IMR-90 (cell line): ENCODE measurements at regions not wholly inside any gene's neighbourhood (a gene's known extent, or its start where the extent isn't known, plus 50 kb on each side); places are given as distances from the start of the nearest gene placed in this dataset.

Experiments used
- ATAC-seq: fragments of 200-7000 bp; cut with Tn5 transposase; 2 replicates; pipeline ENCODE4 v1.9.1; 2020; ENCODE audit warnings: low read depth, mild to moderate bottlenecking, moderate library complexity
- BruUV-seq: library from RNA; stranded (reverse); fragments of 400-500 nt; replicated peaks from 2 replicates; lab custom pipeline; 2021; lab: Mats Ljungman, UMichigan
- CTCF ChIA-PET: fragments of 300-600 bp; formaldehyde crosslinking; extraction: SDS; loops from one replicate; lab custom pipeline; 2021; ENCODE audit warnings: antibody characterized with exemption; lab: Yijun Ruan, JAX
- POLR2A ChIA-PET: fragments of 300-600 bp; sonication (Branson Sonifier 250); formaldehyde crosslinking; loops from one replicate; lab custom pipeline; 2022; ENCODE audit warnings: antibody characterized with exemption; ENCODE audit not compliant: unreplicated experiment; lab: Charles Lee
- DNase-seq: peaks from one replicate; pipeline ENCODE4 v3.0.0; 2013
- H2AFZ ChIP-seq: replicated peaks from 2 replicates; pipeline ENCODE3; 2013; ENCODE audit warnings: low read length, mild to moderate bottlenecking; ENCODE audit not compliant: poor library complexity
- H2AK5ac ChIP-seq: 2 replicates; pipeline ENCODE4 v1.6.1; 2013; ENCODE audit warnings: low read depth, low read length, inconsistent platforms
- H2AK9ac ChIP-seq: replicated peaks from 2 replicates; pipeline ENCODE3; 2013; ENCODE audit warnings: mild to moderate bottlenecking, low read depth, low read length, moderate library complexity; ENCODE audit not compliant: poor library complexity
- H2BK120ac ChIP-seq: 2 replicates; pipeline ENCODE4 v1.6.1; 2013; ENCODE audit warnings: low read depth, low read length, inconsistent platforms
- H2BK15ac ChIP-seq: 3 replicates; pipeline ENCODE4 v1.6.1; 2013; ENCODE audit warnings: low read depth, low read length, inconsistent platforms
- H2BK20ac ChIP-seq: 2 replicates; pipeline ENCODE4 v1.6.1; 2013; ENCODE audit warnings: low read depth, mild to moderate bottlenecking, inconsistent platforms, low read length, moderate library complexity
- H2BK5ac ChIP-seq: 2 replicates; pipeline ENCODE4 v1.6.1; 2013; ENCODE audit warnings: mild to moderate bottlenecking, low read depth, low read length, inconsistent platforms; ENCODE audit not compliant: poor library complexity, severe bottlenecking
- H3K14ac ChIP-seq: replicated peaks from 2 replicates; pipeline ENCODE4 v1.6.1; 2013; ENCODE audit warnings: low read depth, low read length, inconsistent platforms
- H3K18ac ChIP-seq: 2 replicates; pipeline ENCODE4 v1.6.1; 2013; ENCODE audit warnings: low read depth, low read length, control low read depth
- H3K23ac ChIP-seq: 2 replicates; pipeline ENCODE4 v1.6.1; 2013; ENCODE audit warnings: low read depth, low read length, inconsistent platforms
- H3K27ac ChIP-seq: 2 replicates; pipeline ENCODE4 v1.5.1; 2013; ENCODE audit warnings: mild to moderate bottlenecking, control low read depth, low read length; ENCODE audit not compliant: insufficient read depth
- H3K27me3 ChIP-seq: 2 replicates; pipeline ENCODE4 v1.6.1; 2013; ENCODE audit warnings: low read length; ENCODE audit not compliant: control insufficient read depth, insufficient read depth
- H3K36me3 ChIP-seq: 2 replicates; pipeline ENCODE4 v1.6.1; 2013; ENCODE audit warnings: low read length, mixed read lengths; ENCODE audit not compliant: control insufficient read depth, insufficient read depth
- H3K4ac ChIP-seq: 2 replicates; pipeline ENCODE4 v1.6.1; 2013; ENCODE audit warnings: low read depth, low read length, inconsistent platforms
- H3K4me1 ChIP-seq: 2 replicates; pipeline ENCODE4 v1.6.1; 2013; ENCODE audit warnings: low read length, mixed read lengths; ENCODE audit not compliant: control insufficient read depth, insufficient read depth
- H3K4me2 ChIP-seq: 2 replicates; pipeline ENCODE4 v1.6.1; 2013; ENCODE audit warnings: low read depth, mild to moderate bottlenecking, control low read depth, low read length, moderate library complexity
- H3K4me3 ChIP-seq: 2 replicates; pipeline ENCODE4 v1.5.1; 2013; ENCODE audit warnings: low read depth, mild to moderate bottlenecking, control low read depth, low read length, moderate library complexity; ENCODE audit not compliant: insufficient read depth
- H3K56ac ChIP-seq: 2 replicates; pipeline ENCODE4 v1.6.1; 2013; ENCODE audit warnings: low read length, inconsistent platforms; ENCODE audit not compliant: insufficient read depth; ENCODE audit errors: extremely low read depth
- H3K79me1 ChIP-seq, 2 experiments: 2 replicates each; pipeline ENCODE4 v1.6.1; 2013; ENCODE audit warnings: low read length in 2 of 2, inconsistent platforms in 1 of 2, low read depth in 1 of 2
- H3K9ac ChIP-seq: 2 replicates; pipeline ENCODE4 v1.6.1; 2013; ENCODE audit warnings: low read depth, low read length, control low read depth
- H3K9me1 ChIP-seq: 2 replicates; pipeline ENCODE4 v1.6.1; 2013; ENCODE audit warnings: low read length, inconsistent platforms; ENCODE audit not compliant: insufficient read depth
- H3K9me3 ChIP-seq: 2 replicates; pipeline ENCODE4 v1.6.1; 2013; ENCODE audit warnings: low read length; ENCODE audit not compliant: control insufficient read depth, insufficient read depth
- H4K20me1 ChIP-seq: 2 replicates; pipeline ENCODE4 v1.6.1; 2013; ENCODE audit warnings: low read length, inconsistent platforms; ENCODE audit not compliant: insufficient read depth
- H4K5ac ChIP-seq: 2 replicates; pipeline ENCODE4 v1.6.1; 2013; ENCODE audit warnings: mild to moderate bottlenecking, low read depth, low read length, control low read depth
- H4K8ac ChIP-seq, 2 experiments: 2 replicates each; pipeline ENCODE4 v1.6.1; 2013; ENCODE audit warnings: low read depth in 2 of 2, low read length in 2 of 2, control low read depth in 1 of 2, inconsistent platforms in 1 of 2
- H4K91ac ChIP-seq: 2 replicates; pipeline ENCODE4 v1.6.1; 2013; ENCODE audit warnings: low read depth, low read length, inconsistent platforms; ENCODE audit not compliant: insufficient read depth
- BHLHE40 ChIP-seq: fragments of 150-350 bp; IDR thresholded peaks from 2 replicates; pipeline ENCODE4 v1.6.1; 2016; ENCODE audit warnings: mild to moderate bottlenecking, low read depth, low read length
- CEBPB ChIP-seq: IDR thresholded peaks from 2 replicates; pipeline ENCODE4 v1.6.1; 2012; ENCODE audit warnings: low read depth, low read length, improper control_type of control experiment
- MXI1 ChIP-seq: IDR thresholded peaks from 2 replicates; pipeline ENCODE4 v1.6.1; 2012; ENCODE audit warnings: low read depth, mild to moderate bottlenecking, low read length, moderate library complexity, borderline replicate concordance
- NFE2L2 ChIP-seq: fragments of 150-350 bp; IDR thresholded peaks from 2 replicates; pipeline ENCODE4 v1.6.1; 2016; ENCODE audit warnings: low read depth, mild to moderate bottlenecking, low read length
- RAD21 ChIP-seq: IDR thresholded peaks from 2 replicates; pipeline ENCODE4 v1.6.1; 2012; ENCODE audit warnings: low read length, improper control_type of control experiment
- RFX5 ChIP-seq: IDR thresholded peaks from 2 replicates; pipeline ENCODE4 v1.8.0; 2012; ENCODE audit warnings: low read depth, mild to moderate bottlenecking, low read length, moderate library complexity
- SMC3 ChIP-seq: fragments of 150-350 bp; IDR thresholded peaks from 2 replicates; pipeline ENCODE4 v1.6.1; 2016; ENCODE audit warnings: low read depth, mild to moderate bottlenecking, antibody characterized with exemption, low read length, moderate library complexity
- USF2 ChIP-seq: fragments of 150-350 bp; IDR thresholded peaks from 2 replicates; pipeline ENCODE4 v1.6.1; 2017; ENCODE audit warnings: mild to moderate bottlenecking, antibody characterized with exemption, low read length, low read depth
- WGBS, 2 experiments: methylation state at CpG; one replicate each; pipeline versions ENCODE4 v1.1.5 to v1.1.7; 2013; ENCODE audit warnings: missing lambda C conversion rate in 2 of 2; ENCODE audit not compliant: insufficient read length in 1 of 2; ENCODE audit errors: extremely low coverage in 2 of 2; 5-methylcytosine and 5-hydroxymethylcytosine counted together
- dilution Hi-C: fragments of 300-500 bp; cut with HindIII; formaldehyde crosslinking; loops from one replicate; pipeline ENCODE4 v1.14.3; 2018; ENCODE audit warnings: low sequenced_read_pairs; ENCODE audit not compliant: unreplicated experiment
- in situ Hi-C: fragments of 300-500 bp; cut with MboI; formaldehyde crosslinking; loops from 3 replicates; pipeline ENCODE4 v1.14.3; 2019; ENCODE audit warnings: low sequenced_read_pairs, inconsistent platforms, mixed read lengths
- intact Hi-C: fragments of 100-400 bp; cut with micrococcal nuclease; formaldehyde crosslinking; loops from 2 replicates; pipeline ENCODE4 v1.10.0; 2022
- TF ChIP-seq, protein P1 (sequence below): conservative IDR thresholded peaks from 2 replicates; pipeline ENCODE4 v1.5.1; 2012; ENCODE audit warnings: mild to moderate bottlenecking, low read depth, low read length, improper control_type of control experiment

GRCh38 chr1:70536708-70537366 lies 125.8 kb downstream of the CTH start:
- no peaks in the 10 kb centered on the region for H4K20me1 ChIP-seq
- 71% methylated on average over 1 of the region's 3 CpGs; no CpG with 5 or more reads in 1 of the 2 experiments for WGBS, 2 experiments
- no TSS peak for BruUV-seq

More at GRCh38 chr1:70536708-70537366, 125.8 kb downstream of the CTH start:
- H3K27ac ChIP-seq, result no peak overlapping the region
- POLR2A ChIA-PET, result no interaction called here
- intact Hi-C loops, result no loop called here
- H3K23ac ChIP-seq, result no peak overlapping the region
- H3K56ac ChIP-seq, result no peak overlapping the region
- no peak overlapping the region for H2BK15ac ChIP-seq
- H2AK9ac ChIP-seq, result no peak overlapping the region
- no peak overlapping the region for H4K91ac ChIP-seq
- H3K36me3 ChIP-seq, result no peaks in the 10 kb centered on the region
- no peak for ATAC-seq
- H3K9me1 ChIP-seq, result no peaks in the 10 kb centered on the region
- no peak overlapping the region for H2BK5ac ChIP-seq
- no peaks in the 10 kb centered on the region for H3K79me1 ChIP-seq
- no peak overlapping the region for H3K4ac ChIP-seq
- H3K27me3 ChIP-seq, result no peaks in the 10 kb centered on the region
- no peaks in the 10 kb centered on the region for H3K9me3 ChIP-seq
- TF ChIP-seq RFX5 (no peak), BHLHE40 (no peak), CEBPB (no peak), NFE2L2 (no peak), MXI1 (no peak), RAD21 (no peak), USF2 (no peak), SMC3 (no peak)
- TF ChIP-seq, protein P1, sequence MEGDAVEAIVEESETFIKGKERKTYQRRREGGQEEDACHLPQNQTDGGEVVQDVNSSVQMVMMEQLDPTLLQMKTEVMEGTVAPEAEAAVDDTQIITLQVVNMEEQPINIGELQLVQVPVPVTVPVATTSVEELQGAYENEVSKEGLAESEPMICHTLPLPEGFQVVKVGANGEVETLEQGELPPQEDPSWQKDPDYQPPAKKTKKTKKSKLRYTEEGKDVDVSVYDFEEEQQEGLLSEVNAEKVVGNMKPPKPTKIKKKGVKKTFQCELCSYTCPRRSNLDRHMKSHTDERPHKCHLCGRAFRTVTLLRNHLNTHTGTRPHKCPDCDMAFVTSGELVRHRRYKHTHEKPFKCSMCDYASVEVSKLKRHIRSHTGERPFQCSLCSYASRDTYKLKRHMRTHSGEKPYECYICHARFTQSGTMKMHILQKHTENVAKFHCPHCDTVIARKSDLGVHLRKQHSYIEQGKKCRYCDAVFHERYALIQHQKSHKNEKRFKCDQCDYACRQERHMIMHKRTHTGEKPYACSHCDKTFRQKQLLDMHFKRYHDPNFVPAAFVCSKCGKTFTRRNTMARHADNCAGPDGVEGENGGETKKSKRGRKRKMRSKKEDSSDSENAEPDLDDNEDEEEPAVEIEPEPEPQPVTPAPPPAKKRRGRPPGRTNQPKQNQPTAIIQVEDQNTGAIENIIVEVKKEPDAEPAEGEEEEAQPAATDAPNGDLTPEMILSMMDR, result no peak
- H2AK5ac ChIP-seq, result no peak overlapping the region
- in situ Hi-C loops, result no loop called here
- H2BK20ac ChIP-seq, result no peak overlapping the region
- CTCF ChIA-PET, result no interaction called here
- H4K5ac ChIP-seq, result no peak overlapping the region
- no peak overlapping the region for H2BK120ac ChIP-seq
- DNase-seq, result no peak
- H3K9ac ChIP-seq, result no peak overlapping the region
- H3K4me2 ChIP-seq, result no peak overlapping the region
- dilution Hi-C loops, result no loop called here
- no peak overlapping the region for H3K14ac ChIP-seq
- no peak overlapping the region for H3K18ac ChIP-seq
- no peak overlapping the region for H3K4me3 ChIP-seq
- H3K4me1 ChIP-seq, result no peaks in the 10 kb centered on the region
- H2AFZ ChIP-seq, result no peak overlapping the region
- no peak overlapping the region for H4K8ac ChIP-seq
